GM08714 (cell line): ENCODE measurements at regions not wholly inside any gene's neighbourhood (a gene's known extent, or its start where the extent isn't known, plus 50 kb on each side); places are given as distances from the start of the nearest gene placed in this dataset.

ENCODE experiments used
- H3K4me3 ChIP-seq: fragments of 200-500 bp; sonication (Bioruptor generic); 2 replicates; pipeline ENCODE4 v1.5.1; 2014; ENCODE audit warnings: mild to moderate bottlenecking, low read length, inconsistent platforms
- ZNF274 ChIP-seq: IDR thresholded peaks from 2 replicates; pipeline ENCODE4 v1.6.1; 2012; ENCODE audit warnings: mild to moderate bottlenecking, low read depth, low read length

GRCh38 chr7:94276027-94276426 lies 118.7 kb upstream of the COL1A2 start:
- no peak overlapping the region for H3K4me3 ChIP-seq
- TF ChIP-seq ZNF274 = no peak

DNA sequence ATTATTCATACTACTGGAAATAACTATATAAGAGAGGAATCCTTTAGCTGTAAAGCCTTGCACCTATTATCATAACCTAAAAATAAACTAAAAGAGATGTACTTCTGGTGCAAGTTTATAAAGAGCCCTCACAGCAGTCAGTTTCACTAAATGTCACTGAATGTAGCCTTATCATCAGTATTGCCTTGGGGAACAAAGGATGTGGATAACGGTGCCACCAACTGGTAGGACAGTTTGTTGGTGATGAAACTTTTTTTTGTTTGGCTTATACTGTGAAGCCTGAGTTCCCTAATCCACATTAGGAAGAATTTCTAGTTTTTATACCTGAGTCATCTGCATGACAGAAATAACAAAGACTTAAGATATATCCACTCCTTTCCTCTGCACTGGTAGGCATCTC lies 117.9 kb upstream of the COL1A2 start:
- no peak overlapping the region for H3K4me3 ChIP-seq

DNA sequence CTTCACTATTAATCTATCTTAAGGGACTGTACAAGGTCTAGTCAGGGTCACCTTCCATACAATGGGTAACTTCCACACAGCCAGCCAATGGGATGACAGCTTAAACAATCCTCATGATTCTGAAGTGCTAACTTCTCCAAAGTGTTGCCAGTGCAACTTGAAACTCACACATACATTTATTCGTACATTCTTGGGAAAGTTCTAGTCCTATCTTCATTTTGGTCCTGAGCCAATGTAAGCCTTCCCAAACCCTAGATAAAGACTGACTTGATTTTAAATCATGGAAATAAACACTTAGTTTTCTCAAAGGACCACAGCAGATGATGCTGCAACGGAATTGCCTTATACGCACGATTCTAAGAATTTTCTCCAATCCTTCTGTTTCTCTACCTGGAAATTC lies 117.5 kb upstream of the COL1A2 start:
- TF ChIP-seq ZNF274 = no peak
- H3K4me3 ChIP-seq = no peak overlapping the region

More for the DNA sequence above, 117.9 kb upstream of the COL1A2 start:
- TF ChIP-seq ZNF274 = no peak

- no peak overlapping the region for H3K4me3 ChIP-seq
- no peak for TF ChIP-seq ZNF274
Measured at GRCh38 chr7:94280851-94281250, 113.8 kb upstream of the COL1A2 start.

- H3K4me3 ChIP-seq = no peak overlapping the region
- TF ChIP-seq ZNF274 = no peak
Measured at GRCh38 chr7:94284104-94284503, 110.6 kb upstream of the COL1A2 start.

DNA sequence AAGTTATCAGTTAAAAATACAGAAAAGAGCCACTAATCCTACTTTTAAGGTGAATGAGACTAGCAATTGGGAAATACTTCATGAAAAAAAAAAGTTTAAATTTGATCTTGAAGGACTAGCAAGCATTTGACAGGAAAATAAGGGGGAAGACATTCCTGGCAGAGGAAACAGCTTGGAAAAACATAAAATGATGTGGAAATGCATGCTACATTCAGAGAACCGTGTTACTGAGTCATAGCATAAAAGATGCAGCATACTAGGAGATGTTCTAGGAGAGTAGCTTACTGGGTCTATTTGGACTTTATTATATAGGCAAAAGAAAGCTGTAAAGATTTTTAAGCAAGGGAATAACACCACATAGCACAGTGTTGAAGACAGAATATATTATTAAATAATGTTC lies 108.6 kb upstream of the COL1A2 start:
- H3K4me3 ChIP-seq = no peak overlapping the region
- no peak for TF ChIP-seq ZNF274

DNA sequence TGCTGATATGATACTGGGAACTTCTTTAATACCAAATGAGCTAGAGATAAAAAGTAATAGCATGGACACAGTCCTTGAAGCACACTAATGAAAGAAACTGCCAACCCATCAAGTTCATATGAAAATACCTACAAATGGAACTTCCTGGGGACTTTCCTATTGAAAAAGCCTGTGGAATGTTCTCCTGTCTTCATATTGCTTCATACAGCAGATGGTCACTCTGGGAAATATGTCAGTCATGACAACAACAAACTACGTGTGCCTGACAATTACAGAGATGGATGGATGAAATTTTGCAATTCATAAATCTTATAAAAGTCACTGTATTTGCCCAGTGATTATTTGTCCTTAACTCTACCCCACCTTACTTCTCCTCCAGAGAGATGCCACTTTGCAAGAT lies 106.6 kb upstream of the COL1A2 start:
- H3K4me3 ChIP-seq = no peak overlapping the region
- no peak for TF ChIP-seq ZNF274

DNA sequence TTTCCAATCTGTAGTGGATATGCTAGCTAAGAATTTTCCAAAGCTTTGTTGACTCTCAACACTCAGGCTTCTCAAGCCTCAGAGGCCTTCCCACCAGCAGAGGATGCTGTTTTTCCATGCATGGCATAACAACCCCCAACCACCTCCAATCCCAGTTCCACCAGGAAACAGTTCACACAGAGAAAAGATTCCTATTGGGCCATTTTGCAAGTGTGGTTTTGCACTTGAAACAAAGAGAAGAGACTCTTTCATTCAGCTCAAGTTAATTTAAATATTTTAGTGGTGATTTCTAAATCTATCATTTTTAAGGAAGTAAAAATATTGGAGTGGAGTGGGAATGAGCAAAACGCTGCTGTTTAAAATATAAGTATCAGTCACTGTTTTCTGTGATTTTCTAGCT lies 105.6 kb upstream of the COL1A2 start:
- no peak overlapping the region for H3K4me3 ChIP-seq
- no peak for TF ChIP-seq ZNF274

GRCh38 chr7:94294471-94295131 lies 100.1 kb upstream of the COL1A2 start:
- TF ChIP-seq ZNF274 = no peak
- H3K4me3 ChIP-seq = no peak overlapping the region

GRCh38 chr7:94295850-94296249 lies 98.8 kb upstream of the COL1A2 start:
- no peak overlapping the region for H3K4me3 ChIP-seq
- no peak for TF ChIP-seq ZNF274

- no peak overlapping the region for H3K4me3 ChIP-seq
- TF ChIP-seq ZNF274 = no peak
Measured at GRCh38 chr7:94296881-94297280, 97.8 kb upstream of the COL1A2 start.

- TF ChIP-seq ZNF274 = no peak
- H3K4me3 ChIP-seq = no peak overlapping the region
Measured at GRCh38 chr7:94297397-94297838, 97.3 kb upstream of the COL1A2 start.

- no peak for TF ChIP-seq ZNF274
- H3K4me3 ChIP-seq = no peak overlapping the region
Measured at GRCh38 chr7:94298943-94299342, 95.8 kb upstream of the COL1A2 start.

- TF ChIP-seq ZNF274 = no peak
- no peak overlapping the region for H3K4me3 ChIP-seq
Measured at GRCh38 chr7:94300176-94300835, 94.4 kb upstream of the COL1A2 start.

GRCh38 chr7:94301024-94301586 lies 93.6 kb upstream of the COL1A2 start:
- no peak for TF ChIP-seq ZNF274
- H3K4me3 ChIP-seq = no peak overlapping the region
